ENCODE measurements at regions not wholly inside any gene's neighbourhood (a gene's known extent, or its start where the extent isn't known, plus 50 kb on each side); places are given as distances from the start of the nearest gene placed in this dataset.

DNA sequence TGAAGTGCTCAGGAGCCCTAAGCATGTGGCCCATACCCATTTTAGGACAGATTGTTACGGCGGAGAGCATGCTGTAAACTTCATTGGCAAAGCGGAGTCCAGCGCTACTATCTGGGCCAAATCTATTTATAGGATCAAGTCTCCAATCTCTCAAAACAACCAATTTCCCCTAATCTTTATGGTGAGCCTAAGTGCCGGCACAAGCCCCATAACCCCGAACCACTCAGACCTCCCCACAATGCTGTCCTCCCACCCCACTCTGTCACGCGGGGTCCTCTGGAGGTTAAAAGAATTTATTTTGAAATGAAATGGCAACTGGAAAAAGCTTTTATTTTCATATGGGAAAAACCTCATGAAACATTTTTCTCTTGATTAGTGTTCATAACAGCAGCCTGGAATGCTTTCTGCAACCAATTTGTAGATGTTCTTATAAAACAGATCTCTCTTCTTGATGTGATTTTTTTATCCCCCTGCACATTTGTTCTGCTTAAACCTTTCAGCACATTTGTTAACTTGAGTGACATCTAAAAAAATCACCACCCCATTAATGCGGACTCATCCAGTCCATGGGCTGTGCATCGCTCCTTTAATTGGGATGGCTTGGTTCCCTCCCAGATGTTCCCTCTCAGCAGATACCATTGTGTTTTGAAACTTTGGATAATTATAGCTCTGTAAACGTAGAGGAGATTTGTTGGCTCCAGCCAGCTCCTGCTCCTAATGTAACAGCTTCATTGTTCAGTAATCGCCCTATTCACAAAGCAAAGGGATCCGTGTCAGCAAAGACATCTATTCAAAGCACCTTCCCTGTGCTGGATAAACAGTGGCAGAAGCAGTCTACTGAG lies 323.6 kb downstream of the CD83 start:
- no peaks in the 10 kb centered on the region for H3K9me3 ChIP-seq
- H3F3A ChIP-seq (replicated peaks; ENCODE audit: insufficient read depth), result no peaks in the 10 kb centered on the region
- no peak overlapping the region for H2AFZ ChIP-seq (ENCODE audit: low read depth)
- H3K9me2 ChIP-seq, result no peaks in the 10 kb centered on the region
- no peaks in the 10 kb centered on the region; a peak in 1 of 4 replicates for H3K4me1 ChIP-seq (ENCODE audit: control insufficient read depth in 1 of 2, insufficient read depth in 2 of 2, low read depth in 1 of 2, low read length in 1 of 2)
- ChIA-PET POLR2A (no interaction called here), CTCF (no interaction called here)
- H3K4me3 ChIP-seq (ENCODE audit: low read depth in 2 of 2, low read length in 1 of 2), result no peak overlapping the region
- H3K9ac ChIP-seq, result no peak overlapping the region
- no peak for DNase-seq
- H3K79me2 ChIP-seq (ENCODE audit: insufficient read depth), result no peaks in the 10 kb centered on the region
- WGBS (ENCODE audit: low lambda C conversion rate), result 69% methylated on average over 12 of the region's 13 CpGs
- H3K27me3 ChIP-seq (ENCODE audit: insufficient read depth), result no peaks in the 10 kb centered on the region
- no peaks in the 10 kb centered on the region for H4K20me1 ChIP-seq (ENCODE audit: insufficient read depth)
- H3K27ac ChIP-seq (ENCODE audit: low read depth in 2 of 2, low read length in 1 of 2), result no peak overlapping the region
- no peak overlapping the region for H3K4me2 ChIP-seq
- H3K36me3 ChIP-seq (replicated peaks in 1 of 2; ENCODE audit: control insufficient read depth in 1 of 2, insufficient read depth in 2 of 2, low read length in 1 of 2), result no peaks in the 10 kb centered on the region
- TF ChIP-seq RXRA (IDR thresholded peaks at IDR 0.05; ENCODE audit: borderline replicate concordance, low read depth) (no peak), YY1 (IDR thresholded peaks at IDR 0.05; ENCODE audit: low read depth) (no peak), FOXJ3 (CRISPR knock-in tag; IDR thresholded peaks at IDR 0.05) (no peak), CTCF (IDR thresholded peaks at IDR 0.05) (no peak), GABPA (IDR thresholded peaks at IDR 0.05; ENCODE audit: low read depth) (no peak), RAD21 (IDR thresholded peaks at IDR 0.05; ENCODE audit: low read length) (no peak), MEF2A (IDR thresholded peaks at IDR 0.05; ENCODE audit: borderline replicate concordance, low read depth) (no peak), MXI1 (IDR thresholded peaks at IDR 0.05; ENCODE audit: low read depth, low read length) (no peak), FOXM1 (IDR thresholded peaks at IDR 0.05; ENCODE audit: low read depth) (no peak), NRF1 (IDR thresholded peaks at IDR 0.05; ENCODE audit: low read depth, low read length) (no peak), RCOR1 (IDR thresholded peaks at IDR 0.05; ENCODE audit: low read length) (no peak), MAX (IDR thresholded peaks at IDR 0.05; ENCODE audit: low read depth) (no peak), TAF1 (IDR thresholded peaks at IDR 0.05; ENCODE audit: borderline replicate concordance, low read depth, low read length) (no peak), FOSL2 (IDR thresholded peaks at IDR 0.05; ENCODE audit: borderline replicate concordance, low read depth) (no peak), SMC3 (IDR thresholded peaks at IDR 0.05; ENCODE audit: low read depth, low read length) (no peak), GATA2 (CRISPR knock-in tag; IDR thresholded peaks at IDR 0.05) (no peak), TCF12 (IDR thresholded peaks at IDR 0.05) (no peak)
- TF ChIP-seq, protein P1, sequence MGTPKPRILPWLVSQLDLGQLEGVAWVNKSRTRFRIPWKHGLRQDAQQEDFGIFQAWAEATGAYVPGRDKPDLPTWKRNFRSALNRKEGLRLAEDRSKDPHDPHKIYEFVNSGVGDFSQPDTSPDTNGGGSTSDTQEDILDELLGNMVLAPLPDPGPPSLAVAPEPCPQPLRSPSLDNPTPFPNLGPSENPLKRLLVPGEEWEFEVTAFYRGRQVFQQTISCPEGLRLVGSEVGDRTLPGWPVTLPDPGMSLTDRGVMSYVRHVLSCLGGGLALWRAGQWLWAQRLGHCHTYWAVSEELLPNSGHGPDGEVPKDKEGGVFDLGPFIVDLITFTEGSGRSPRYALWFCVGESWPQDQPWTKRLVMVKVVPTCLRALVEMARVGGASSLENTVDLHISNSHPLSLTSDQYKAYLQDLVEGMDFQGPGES (IDR thresholded peaks at IDR 0.05; ENCODE audit: low read depth, low read length), result no peak
- TF ChIP-seq, protein P2, sequence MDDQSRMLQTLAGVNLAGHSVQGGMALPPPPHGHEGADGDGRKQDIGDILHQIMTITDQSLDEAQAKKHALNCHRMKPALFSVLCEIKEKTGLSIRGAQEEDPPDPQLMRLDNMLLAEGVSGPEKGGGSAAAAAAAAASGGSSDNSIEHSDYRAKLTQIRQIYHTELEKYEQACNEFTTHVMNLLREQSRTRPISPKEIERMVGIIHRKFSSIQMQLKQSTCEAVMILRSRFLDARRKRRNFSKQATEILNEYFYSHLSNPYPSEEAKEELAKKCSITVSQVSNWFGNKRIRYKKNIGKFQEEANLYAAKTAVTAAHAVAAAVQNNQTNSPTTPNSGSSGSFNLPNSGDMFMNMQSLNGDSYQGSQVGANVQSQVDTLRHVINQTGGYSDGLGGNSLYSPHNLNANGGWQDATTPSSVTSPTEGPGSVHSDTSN (IDR thresholded peaks at IDR 0.05), result no peak
- TF ChIP-seq, protein P3, sequence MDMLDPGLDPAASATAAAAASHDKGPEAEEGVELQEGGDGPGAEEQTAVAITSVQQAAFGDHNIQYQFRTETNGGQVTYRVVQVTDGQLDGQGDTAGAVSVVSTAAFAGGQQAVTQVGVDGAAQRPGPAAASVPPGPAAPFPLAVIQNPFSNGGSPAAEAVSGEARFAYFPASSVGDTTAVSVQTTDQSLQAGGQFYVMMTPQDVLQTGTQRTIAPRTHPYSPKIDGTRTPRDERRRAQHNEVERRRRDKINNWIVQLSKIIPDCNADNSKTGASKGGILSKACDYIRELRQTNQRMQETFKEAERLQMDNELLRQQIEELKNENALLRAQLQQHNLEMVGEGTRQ (IDR thresholded peaks at IDR 0.05; ENCODE audit: borderline replicate concordance, low read depth, low read length), result no peak

All from SK-N-SH (cell line).